ENCODE measurements at regions not wholly inside any gene's neighbourhood (a gene's known extent, or its start where the extent isn't known, plus 50 kb on each side); places are given as distances from the start of the nearest gene placed in this dataset.
"Not testable (repeated sequence)": the region's sequence is repeated elsewhere in the genome, so short reads cannot be mapped to it uniquely, and the experiment has no call there.

- DNase-seq, result not testable (repeated sequence)
Measured at GRCh38 chr15:20305912-20306311, 235.7 kb downstream of the GOLGA6L6 start.

GRCh38 chr15:20305015-20305465 is 236.6 kb downstream of the GOLGA6L6 start:
- DNase-seq, result not testable (repeated sequence)

- DNase-seq, result not testable (repeated sequence)
Measured at GRCh38 chr15:20304282-20305014, 237.2 kb downstream of the GOLGA6L6 start.

GRCh38 chr15:20303248-20304171 is 238.1 kb downstream of the GOLGA6L6 start:
- not testable (repeated sequence) for DNase-seq

- not testable (repeated sequence) for DNase-seq
Measured at GRCh38 chr15:20302141-20303069, 239.2 kb downstream of the GOLGA6L6 start.

- not testable (repeated sequence) for DNase-seq
Measured at GRCh38 chr15:20301471-20302081, 240.0 kb downstream of the GOLGA6L6 start.

GRCh38 chr15:20301041-20301390 is 240.6 kb downstream of the GOLGA6L6 start:
- DNase-seq, result not testable (repeated sequence)

GRCh38 chr15:20300351-20301040 is 241.1 kb downstream of the GOLGA6L6 start:
- DNase-seq, result not testable (repeated sequence)

GRCh38 chr15:20297603-20298123 is 243.9 kb downstream of the GOLGA6L6 start:
- not testable (repeated sequence) for DNase-seq

GRCh38 chr15:20296261-20296660 is 245.3 kb downstream of the GOLGA6L6 start:
- not testable (repeated sequence) for DNase-seq

GRCh38 chr15:20295238-20295811 is 246.3 kb downstream of the GOLGA6L6 start:
- no peak for DNase-seq

GRCh38 chr15:20294651-20295237 is 246.9 kb downstream of the GOLGA6L6 start:
- DNase-seq, result no peak

- DNase-seq, result not testable (repeated sequence)
Measured at GRCh38 chr15:20292422-20293005, 249.1 kb downstream of the GOLGA6L6 start.

- DNase-seq, result not testable (repeated sequence)
Measured at GRCh38 chr15:20291616-20292015, 250.0 kb downstream of the GOLGA6L6 start.

- DNase-seq, result not testable (repeated sequence)
Measured at GRCh38 chr15:20290606-20291005, 251.0 kb downstream of the GOLGA6L6 start.

GRCh38 chr15:20289538-20290103 is 252.0 kb downstream of the GOLGA6L6 start:
- not testable (repeated sequence) for DNase-seq

- DNase-seq, result not testable (repeated sequence)
Measured at GRCh38 chr15:20288800-20289537, 252.6 kb downstream of the GOLGA6L6 start.

GRCh38 chr15:20286559-20286958 is 255.0 kb downstream of the GOLGA6L6 start:
- not testable (repeated sequence) for DNase-seq
